ENCODE measurements at regions not wholly inside any gene's neighbourhood (a gene's known extent, or its start where the extent isn't known, plus 50 kb on each side); places are given as distances from the start of the nearest gene placed in this dataset.

- no peak for DNase-seq
Measured at GRCh38 chr2:126748188-126748760, 92.3 kb downstream of the GYPC start.

- DNase-seq, result no peak
Measured at GRCh38 chr2:126748929-126749518, 93.1 kb downstream of the GYPC start.

GRCh38 chr2:126749537-126749936, 93.6 kb downstream of the GYPC start:
- DNase-seq, result no peak

GRCh38 chr2:126750506-126750905, 94.5 kb downstream of the GYPC start:
- no peak for DNase-seq

GRCh38 chr2:126751477-126751876, 95.5 kb downstream of the GYPC start:
- DNase-seq, result no peak

GRCh38 chr2:126752876-126753275, 96.9 kb downstream of the GYPC start:
- no peak for DNase-seq

- DNase-seq, result no peak
Measured at GRCh38 chr2:126753501-126754212, 97.7 kb downstream of the GYPC start.

GRCh38 chr2:126754240-126755004, 98.5 kb downstream of the GYPC start:
- DNase-seq, result peak in 1 of 5 experiments; percentile 35

- no peak for DNase-seq
Measured at GRCh38 chr2:126756125-126756524, 100.2 kb downstream of the GYPC start.

- no peak for DNase-seq
Measured at GRCh38 chr2:126761256-126761980, 105.5 kb downstream of the GYPC start.

GRCh38 chr2:126761981-126762878, 106.3 kb downstream of the GYPC start:
- DNase-seq, result peak in 2 of 5 experiments; percentile 65 to 88

- no peak for DNase-seq
Measured at GRCh38 chr2:126764686-126765265, 108.8 kb downstream of the GYPC start.

GRCh38 chr2:126765395-126765794, 109.4 kb downstream of the GYPC start:
- DNase-seq, result no peak

GRCh38 chr2:126766295-126766968, 110.5 kb downstream of the GYPC start:
- no peak for DNase-seq

- no peak for DNase-seq
Measured at GRCh38 chr2:126766969-126767296, 111.0 kb downstream of the GYPC start.

- no peak for DNase-seq
Measured at GRCh38 chr2:126769118-126769517, 113.2 kb downstream of the GYPC start.

GRCh38 chr2:126770466-126770865, 114.5 kb downstream of the GYPC start:
- DNase-seq, result no peak

- DNase-seq, result no peak
Measured at GRCh38 chr2:126771094-126771493, 115.1 kb downstream of the GYPC start.

GRCh38 chr2:126771501-126772195, 115.7 kb downstream of the GYPC start:
- no peak for DNase-seq

- no peak for DNase-seq
Measured at GRCh38 chr2:126774290-126774689, 118.3 kb downstream of the GYPC start.

Measured in T-helper 2 cell (primary cell).